Gastroesophageal sphincter (tissue), 4 donors: ENCODE measurements at regions not wholly inside any gene's neighbourhood (a gene's known extent, or its start where the extent isn't known, plus 50 kb on each side); places are given as distances from the start of the nearest gene placed in this dataset.

Experiments used
- ATAC-seq: fragments of 150-250 bp; one replicate; pipeline ENCODE4 v1.9.1; 2016; ENCODE audit warnings: mild to moderate bottlenecking, moderate library complexity
- H3K27ac ChIP-seq, 4 donors: fragments of 200-600 bp; sonication (generic) in 3 of 4; 1 replicate in 3 of 4; 2 replicates in 1 of 4; pipeline ENCODE4 v1.5.1; 2016 to 2019
- H3K27me3 ChIP-seq: fragments of 200-600 bp; sonication (generic); one replicate; pipeline ENCODE4 v1.5.1; 2019
- H3K36me3 ChIP-seq, 2 donors: fragments of 200-600 bp; sonication (generic); one replicate each; pipeline ENCODE4 v1.5.1; 2019; ENCODE audit warnings: control low read depth in 1 of 2
- H3K4me1 ChIP-seq, 3 donors: fragments of 200-600 bp; sonication (generic); 1 replicate in 2 of 3; 2 replicates in 1 of 3; pipeline ENCODE4 v1.5.1; 2016 to 2019; ENCODE audit warnings: control low read depth in 2 of 3
- H3K4me3 ChIP-seq, 2 donors: fragments of 200-600 bp; sonication (generic); one replicate each; pipeline ENCODE4 v1.5.1; 2019; ENCODE audit warnings: mild to moderate bottlenecking in 1 of 2, moderate library complexity in 1 of 2
- H3K9me3 ChIP-seq, 3 donors: fragments of 200-600 bp; sonication (generic); one replicate each; pipeline ENCODE4 v1.5.1; 2017 to 2019; ENCODE audit warnings: control low read depth in 2 of 3
- EP300 ChIP-seq: sonication (generic); formaldehyde crosslinking; IDR thresholded peaks from one replicate; pipeline ENCODE4 v1.6.1; 2017; ENCODE audit warnings: antibody characterized with exemption, mild to moderate bottlenecking
- POLR2A ChIP-seq, 2 donors: fragments of 450-650 bp; IDR thresholded peaks; one replicate each; pipeline ENCODE4 v1.6.1; 2017; ENCODE audit warnings: antibody characterized with exemption in 2 of 2, mild to moderate bottlenecking in 2 of 2, moderate library complexity in 1 of 2
- POLR2AphosphoS5 ChIP-seq: sonication (generic); formaldehyde crosslinking; IDR thresholded peaks from one replicate; pipeline ENCODE4 v1.6.1; 2017; ENCODE audit warnings: antibody characterized with exemption
- WGBS, 2 donors: methylation state at CpG; one replicate each; pipeline ENCODE4 v1.1.5; 2018; ENCODE audit warnings: low coverage in 1 of 2; 5-methylcytosine and 5-hydroxymethylcytosine counted together
- TF ChIP-seq, protein P1 (sequence below), 4 experiments: fragments of 200-600 bp in 2 of 4; fragments of 450-650 bp in 2 of 4; sonication (generic) in 1 of 4; IDR thresholded peaks; one replicate each; pipeline ENCODE4 v1.5.1; 2017 to 2019; ENCODE audit warnings: antibody characterized with exemption in 4 of 4, mild to moderate bottlenecking in 2 of 4, moderate library complexity in 2 of 4

DNA sequence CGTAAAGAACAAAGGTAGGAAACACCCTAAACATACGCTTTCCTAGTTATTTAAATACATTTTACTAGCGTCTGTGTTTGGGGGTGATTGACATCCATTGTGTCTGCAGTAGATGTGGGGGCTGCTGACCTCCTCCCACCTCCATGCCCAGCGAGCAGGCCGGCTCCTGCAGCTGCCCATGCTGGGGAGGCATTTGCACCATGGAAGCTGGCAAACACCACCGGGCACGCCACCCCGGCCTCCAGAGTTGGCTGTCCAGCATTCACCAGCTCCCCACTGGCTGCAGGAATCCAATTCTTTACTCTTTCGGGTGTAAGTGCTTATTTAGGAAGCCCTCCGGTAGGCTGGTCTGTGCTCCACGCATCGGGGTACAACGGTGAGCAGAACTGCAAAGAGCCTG is 115.4 kb upstream of the USP29 start:
- no peaks in the 10 kb centered on the region for H3K4me1 ChIP-seq
- H3K36me3 ChIP-seq = no peaks in the 10 kb centered on the region
- H3K27me3 ChIP-seq = no peaks in the 10 kb centered on the region
- H3K27ac ChIP-seq = no peak overlapping the region
- TF ChIP-seq POLR2A (IDR thresholded peaks at IDR 0.05) (no peak), EP300 (no peak)
- TF ChIP-seq, protein P1, sequence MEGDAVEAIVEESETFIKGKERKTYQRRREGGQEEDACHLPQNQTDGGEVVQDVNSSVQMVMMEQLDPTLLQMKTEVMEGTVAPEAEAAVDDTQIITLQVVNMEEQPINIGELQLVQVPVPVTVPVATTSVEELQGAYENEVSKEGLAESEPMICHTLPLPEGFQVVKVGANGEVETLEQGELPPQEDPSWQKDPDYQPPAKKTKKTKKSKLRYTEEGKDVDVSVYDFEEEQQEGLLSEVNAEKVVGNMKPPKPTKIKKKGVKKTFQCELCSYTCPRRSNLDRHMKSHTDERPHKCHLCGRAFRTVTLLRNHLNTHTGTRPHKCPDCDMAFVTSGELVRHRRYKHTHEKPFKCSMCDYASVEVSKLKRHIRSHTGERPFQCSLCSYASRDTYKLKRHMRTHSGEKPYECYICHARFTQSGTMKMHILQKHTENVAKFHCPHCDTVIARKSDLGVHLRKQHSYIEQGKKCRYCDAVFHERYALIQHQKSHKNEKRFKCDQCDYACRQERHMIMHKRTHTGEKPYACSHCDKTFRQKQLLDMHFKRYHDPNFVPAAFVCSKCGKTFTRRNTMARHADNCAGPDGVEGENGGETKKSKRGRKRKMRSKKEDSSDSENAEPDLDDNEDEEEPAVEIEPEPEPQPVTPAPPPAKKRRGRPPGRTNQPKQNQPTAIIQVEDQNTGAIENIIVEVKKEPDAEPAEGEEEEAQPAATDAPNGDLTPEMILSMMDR (IDR thresholded peaks at IDR 0.05) = no peak
- no peak overlapping the region for H3K4me3 ChIP-seq
- H3K9me3 ChIP-seq = peaks cover 0 to 3% (median 0%) of the 10 kb centered on the region in 3 donors
- no peak for ATAC-seq
- 90% methylated on average over 3 to 8 of the region's 13 CpGs for whole genome bisulfite sequencing, 2 donors

DNA sequence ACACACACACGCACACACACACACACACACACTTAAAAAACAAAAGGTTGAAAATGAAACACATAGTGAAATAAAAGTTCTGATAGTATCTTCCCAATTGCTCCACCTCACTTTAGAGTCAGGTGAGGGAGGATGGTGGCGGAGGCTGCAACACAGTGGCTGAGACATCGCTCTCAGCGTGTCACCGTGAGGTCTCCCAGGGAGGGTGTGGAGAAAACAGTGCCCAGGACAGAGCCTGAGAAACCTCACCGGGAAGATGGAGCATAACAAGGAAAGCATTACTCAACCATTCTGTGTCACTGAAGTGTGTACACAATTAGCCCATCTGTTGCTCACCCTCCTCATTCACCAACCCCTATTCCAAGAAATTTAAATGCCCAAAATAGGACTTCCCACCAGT is 111.4 kb upstream of the USP29 start:
- Histone ChIP-seq H3K27ac (no peak overlapping the region), H3K36me3 (no peaks in the 10 kb centered on the region), H3K4me1 (no peaks in the 10 kb centered on the region), H3K27me3 (peaks cover 4% of the 10 kb centered on the region), H3K4me3 (no peak overlapping the region), H3K9me3 (peaks cover 0 to 7% (median 0%) of the 10 kb centered on the region in 3 donors)
- no peak for ATAC-seq
- 75 to 80% methylated on average over 1 to 4 of the region's 6 CpGs for WGBS, 2 donors
- TF ChIP-seq, protein P1 (IDR thresholded peaks at IDR 0.05) = no peak
- TF ChIP-seq POLR2A (IDR thresholded peaks at IDR 0.05) (no peak), POLR2AphosphoS5 (no peak), EP300 (no peak)

DNA sequence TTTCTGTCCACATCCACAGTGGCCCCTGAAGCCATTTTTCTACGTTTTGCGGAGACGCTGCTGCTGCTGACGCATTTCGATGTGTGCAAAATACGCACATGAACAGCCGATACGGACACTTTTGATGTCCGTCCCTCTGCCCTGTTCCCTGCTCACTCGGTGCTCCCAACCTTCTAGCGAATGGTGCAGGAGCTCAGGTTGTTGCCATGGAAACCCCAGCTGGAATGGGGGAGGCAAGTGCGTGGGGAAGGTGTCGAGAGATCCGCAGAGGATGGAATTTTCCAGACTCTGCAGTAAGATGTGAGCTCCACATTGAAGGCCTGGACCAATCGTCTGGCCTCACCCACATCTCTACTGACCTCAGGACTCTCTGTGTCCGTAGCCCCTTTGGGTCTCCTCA is 109.2 kb upstream of the USP29 start:
- 71 to 78% methylated on average over 3 to 15 of the region's 16 CpGs for WGBS, 2 donors
- ATAC-seq = no peak
- peaks cover 4% of the 10 kb centered on the region for H3K27me3 ChIP-seq
- no peaks in the 10 kb centered on the region for H3K36me3 ChIP-seq
- H3K4me3 ChIP-seq = no peak overlapping the region
- H3K4me1 ChIP-seq = no peaks in the 10 kb centered on the region
- TF ChIP-seq POLR2AphosphoS5 = no peak
- TF ChIP-seq, protein P1 (IDR thresholded peaks at IDR 0.05) = no peak
- no peak for TF ChIP-seq POLR2A (IDR thresholded peaks at IDR 0.05)
- TF ChIP-seq EP300 = no peak
- H3K9me3 ChIP-seq = peaks cover 0 to 13% (median 0%) of the 10 kb centered on the region in 3 donors
- H3K27ac ChIP-seq = no peak overlapping the region

DNA sequence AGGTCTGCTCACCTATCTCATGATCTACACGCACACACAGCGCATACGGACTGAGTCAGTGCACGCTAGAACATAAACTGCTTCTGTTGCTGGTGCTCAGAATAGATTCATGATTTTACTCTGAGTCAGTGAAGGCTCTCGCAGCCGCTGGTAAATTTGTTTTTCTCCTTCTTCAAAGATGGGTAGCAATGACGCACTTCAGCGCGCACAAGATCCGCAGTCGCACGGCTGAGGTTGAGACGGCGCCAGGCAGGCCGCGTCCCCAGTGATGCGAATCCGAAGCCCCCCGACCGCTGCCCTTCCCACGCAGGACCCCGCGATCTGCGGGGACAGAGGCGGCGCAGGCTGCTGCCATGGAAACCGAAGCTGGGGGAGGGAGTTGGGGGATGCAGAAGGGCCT is 103.7 kb upstream of the USP29 start:
- Histone ChIP-seq H3K27ac (no peak overlapping the region), H3K36me3 (no peaks in the 10 kb centered on the region), H3K4me1 (no peaks in the 10 kb centered on the region), H3K9me3 (peaks cover 0 to 13% (median 0%) of the 10 kb centered on the region in 3 donors), H3K27me3 (peaks cover 31% of the 10 kb centered on the region), H3K4me3 (no peak overlapping the region)
- ATAC-seq = no peak
- TF ChIP-seq POLR2A (IDR thresholded peaks at IDR 0.05) = no peak
- no peak for TF ChIP-seq POLR2AphosphoS5
- TF ChIP-seq, protein P1 (IDR thresholded peaks at IDR 0.05) = no peak
- TF ChIP-seq EP300 = no peak
- 77% methylated on average over 17 of the region's 27 CpGs; no CpG with 5 or more reads in 1 of the 2 donors for WGBS, 2 donors

DNA sequence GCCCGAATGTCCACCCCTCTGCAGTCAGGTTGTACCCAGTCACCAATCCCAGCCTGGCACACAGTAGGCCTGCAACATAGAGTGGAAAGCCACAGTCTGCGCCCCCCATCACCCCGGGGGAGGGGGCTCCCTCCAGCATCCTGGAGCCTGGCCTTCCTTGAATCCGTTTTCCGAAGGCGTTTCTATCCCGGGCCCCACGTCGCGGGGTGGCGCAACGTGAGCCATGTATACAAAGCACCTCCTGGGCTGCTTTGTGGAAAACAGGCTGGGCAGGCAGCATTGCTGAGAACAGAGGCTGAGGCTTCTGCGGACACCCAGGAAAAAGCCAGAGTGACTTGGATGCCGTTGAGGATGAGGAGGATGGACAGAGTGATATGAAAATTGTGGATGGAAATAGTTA is 103.3 kb upstream of the USP29 start:
- Histone ChIP-seq H3K27me3 (peaks cover 31% of the 10 kb centered on the region), H3K4me1 (no peaks in the 10 kb centered on the region), H3K9me3 (peaks cover 0 to 13% (median 0%) of the 10 kb centered on the region in 3 donors), H3K27ac (no peak overlapping the region), H3K4me3 (no peak overlapping the region), H3K36me3 (no peaks in the 10 kb centered on the region)
- 60 to 63% methylated on average over 1 to 8 of the region's 14 CpGs for WGBS, 2 donors
- TF ChIP-seq, protein P1 (IDR thresholded peaks at IDR 0.05) = no peak
- TF ChIP-seq POLR2A (IDR thresholded peaks at IDR 0.05) (no peak), EP300 (no peak), POLR2AphosphoS5 (no peak)
- no peak for ATAC-seq
